RWPE1 (cell line): ENCODE measurements at regions not wholly inside any gene's neighbourhood (a gene's known extent, or its start where the extent isn't known, plus 50 kb on each side); places are given as distances from the start of the nearest gene placed in this dataset.

Experiments
- CTCF ChIA-PET: fragments of 350-600 bp; sonication (Branson Sonifier 250); formaldehyde crosslinking; extraction: SDS; loops from one replicate; lab custom pipeline; 2021; lab: Yijun Ruan, JAX
- POLR2A ChIA-PET: fragments of 400-600 bp; formaldehyde crosslinking; extraction: SDS; loops from one replicate; lab custom pipeline; 2020; ENCODE audit warnings: antibody characterized with exemption; ENCODE audit not compliant: low non-redundant PET; lab: Yijun Ruan, JAX
- DNase-seq: peaks from one replicate; pipeline ENCODE4 v3.0.0; 2012; ENCODE audit warnings: low spot score
- H3K27ac ChIP-seq: fragments of 450-650 bp; 2 replicates; pipeline ENCODE4 v1.5.1; 2017
- TF ChIP-seq, protein P1 (sequence below): fragments of 450-650 bp; conservative IDR thresholded peaks from 2 replicates; pipeline ENCODE4 v1.5.1; 2017; ENCODE audit warnings: low read depth, mild to moderate bottlenecking

DNA sequence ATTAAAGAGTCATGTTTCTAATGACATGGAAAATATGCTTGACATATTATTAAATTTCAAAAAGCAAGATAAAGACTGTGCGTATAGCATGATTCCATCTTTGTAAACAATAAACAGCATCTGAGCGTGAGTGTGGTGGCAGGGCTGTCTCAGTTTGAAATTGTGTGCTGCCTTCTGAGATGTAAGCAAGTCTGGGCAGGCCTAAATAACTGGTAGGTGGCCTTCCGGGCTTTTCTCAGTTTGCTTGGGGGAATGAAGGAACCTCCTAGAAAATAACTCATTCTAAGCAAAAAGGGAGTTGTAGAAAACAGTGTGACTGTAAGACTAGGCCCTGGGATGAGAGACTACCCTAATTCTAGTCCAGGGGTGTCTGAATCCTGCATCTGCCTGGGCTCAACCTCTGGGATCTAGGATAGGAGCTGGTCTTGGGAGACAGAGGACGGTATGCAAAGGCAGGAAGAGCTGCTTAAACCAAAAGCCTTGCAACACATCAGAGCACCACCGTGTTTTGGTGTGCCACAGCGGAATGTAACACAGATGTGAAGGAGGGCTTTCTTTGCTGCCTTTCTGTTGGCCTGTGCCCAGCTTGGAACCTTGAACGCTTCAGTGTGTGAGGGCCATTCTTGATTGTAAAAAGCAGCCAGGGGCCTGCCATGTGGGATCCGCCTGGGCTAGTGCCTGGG is 63.5 kb upstream of the L3MBTL3 start:
- CTCF ChIA-PET = no interaction called here
- H3K27ac ChIP-seq = peak overlapping the region; percentile 42
- POLR2A ChIA-PET = no interaction called here
- DNase-seq = peak; percentile 24
- TF ChIP-seq, protein P1, sequence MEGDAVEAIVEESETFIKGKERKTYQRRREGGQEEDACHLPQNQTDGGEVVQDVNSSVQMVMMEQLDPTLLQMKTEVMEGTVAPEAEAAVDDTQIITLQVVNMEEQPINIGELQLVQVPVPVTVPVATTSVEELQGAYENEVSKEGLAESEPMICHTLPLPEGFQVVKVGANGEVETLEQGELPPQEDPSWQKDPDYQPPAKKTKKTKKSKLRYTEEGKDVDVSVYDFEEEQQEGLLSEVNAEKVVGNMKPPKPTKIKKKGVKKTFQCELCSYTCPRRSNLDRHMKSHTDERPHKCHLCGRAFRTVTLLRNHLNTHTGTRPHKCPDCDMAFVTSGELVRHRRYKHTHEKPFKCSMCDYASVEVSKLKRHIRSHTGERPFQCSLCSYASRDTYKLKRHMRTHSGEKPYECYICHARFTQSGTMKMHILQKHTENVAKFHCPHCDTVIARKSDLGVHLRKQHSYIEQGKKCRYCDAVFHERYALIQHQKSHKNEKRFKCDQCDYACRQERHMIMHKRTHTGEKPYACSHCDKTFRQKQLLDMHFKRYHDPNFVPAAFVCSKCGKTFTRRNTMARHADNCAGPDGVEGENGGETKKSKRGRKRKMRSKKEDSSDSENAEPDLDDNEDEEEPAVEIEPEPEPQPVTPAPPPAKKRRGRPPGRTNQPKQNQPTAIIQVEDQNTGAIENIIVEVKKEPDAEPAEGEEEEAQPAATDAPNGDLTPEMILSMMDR = no peak

DNA sequence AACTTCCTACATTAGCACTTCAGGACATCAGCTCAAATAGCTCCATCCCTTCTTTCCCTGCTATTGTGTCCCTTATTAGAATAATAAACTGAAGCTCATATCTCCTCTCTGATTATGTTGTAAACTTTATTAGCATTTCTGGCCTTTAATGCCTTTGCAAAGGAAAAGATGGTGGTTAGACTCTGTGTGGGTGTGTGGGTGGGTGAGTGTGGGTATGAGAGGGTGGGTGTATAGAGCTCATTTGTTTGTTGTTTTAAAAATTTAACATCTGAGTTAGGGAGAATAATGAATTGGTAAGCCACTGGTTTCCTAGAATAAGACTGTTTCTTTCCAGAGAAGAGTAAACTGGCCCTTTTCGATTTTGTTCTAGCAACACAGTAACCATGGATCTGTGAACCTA is 70.6 kb upstream of the L3MBTL3 start:
- ChIA-PET POLR2A (interaction anchor here (0.6 kb wide), 1 partner anchor 203 kb away, joined by 3 read pairs; no protein-coding TSS in a partner anchor), CTCF (interaction anchor here (0.7 kb wide), 1 partner anchor 291 kb away, joined by 3 read pairs; no protein-coding TSS in a partner anchor)
- H3K27ac ChIP-seq = no peak overlapping the region
- TF ChIP-seq, protein P1 = no peak
- no peak for DNase-seq

DNA sequence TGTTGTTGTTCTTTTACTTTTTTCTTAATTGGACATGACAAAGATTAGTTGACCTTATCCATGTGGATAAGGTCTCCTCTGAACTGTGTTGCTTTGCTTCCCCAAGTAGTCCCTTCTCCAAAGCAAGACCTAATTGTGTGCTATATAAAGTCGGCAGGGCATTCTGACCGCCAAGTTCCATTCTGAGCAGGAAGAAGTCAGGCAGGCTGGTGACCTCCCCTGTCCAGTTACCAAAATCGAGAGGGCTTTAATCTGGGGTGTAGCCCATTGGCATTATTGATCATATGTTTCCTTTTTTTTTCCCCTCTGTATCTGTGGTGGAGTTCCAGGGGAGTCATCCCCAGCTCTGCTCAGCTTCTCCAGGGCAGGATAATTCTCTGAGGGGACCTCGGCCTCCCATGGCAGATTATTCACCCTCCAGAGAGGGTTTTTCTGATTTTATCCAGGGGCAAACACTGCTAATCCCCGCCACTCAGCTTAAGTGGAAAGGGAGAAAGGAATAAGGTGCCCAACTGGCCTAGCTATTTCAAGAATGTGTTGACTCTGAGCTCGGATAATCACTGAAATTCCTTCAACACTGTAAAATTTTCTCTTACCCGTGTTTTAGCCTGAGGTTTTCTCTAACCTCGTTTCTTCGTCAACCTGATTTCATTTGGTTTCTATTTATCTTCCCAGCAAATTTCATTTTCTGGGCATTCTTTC is 71.8 kb upstream of the L3MBTL3 start:
- H3K27ac ChIP-seq = no peak overlapping the region
- POLR2A ChIA-PET = no interaction called here
- CTCF ChIA-PET = no interaction called here
- no peak for DNase-seq
- TF ChIP-seq, protein P1 = no peak

DNA sequence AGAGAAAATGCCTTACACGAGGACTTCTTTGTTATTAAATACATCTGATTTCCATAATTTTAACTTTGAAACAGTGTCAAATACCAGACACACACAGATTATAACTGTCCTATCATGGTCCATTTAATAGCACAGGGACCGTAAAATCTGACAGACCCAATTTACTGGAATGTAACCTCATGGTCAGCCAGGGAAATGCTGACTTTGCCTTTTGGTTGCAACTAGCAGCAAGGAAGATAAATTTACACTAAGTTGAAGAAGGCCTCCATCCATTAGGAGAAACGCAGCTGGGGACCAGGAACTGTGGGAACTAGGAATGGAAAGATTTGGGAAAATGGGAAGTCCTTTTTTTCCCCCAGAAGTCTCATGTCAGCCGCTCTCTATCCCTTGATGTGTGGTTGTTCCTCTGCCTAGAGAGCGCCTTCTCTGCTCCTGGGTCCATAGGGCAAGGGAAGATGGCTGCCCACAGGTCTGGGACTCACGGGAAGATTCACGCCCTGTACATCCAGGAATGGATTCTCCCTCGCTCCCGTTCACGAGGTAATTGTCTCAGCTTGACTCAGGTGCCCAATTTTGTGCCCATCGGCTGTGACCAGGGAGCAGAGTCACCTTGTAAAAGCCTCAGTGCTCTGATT is 74.6 kb upstream of the L3MBTL3 start:
- POLR2A ChIA-PET = no interaction called here
- no peak for DNase-seq
- CTCF ChIA-PET = no interaction called here
- no peak overlapping the region for H3K27ac ChIP-seq
- TF ChIP-seq, protein P1 = no peak

DNA sequence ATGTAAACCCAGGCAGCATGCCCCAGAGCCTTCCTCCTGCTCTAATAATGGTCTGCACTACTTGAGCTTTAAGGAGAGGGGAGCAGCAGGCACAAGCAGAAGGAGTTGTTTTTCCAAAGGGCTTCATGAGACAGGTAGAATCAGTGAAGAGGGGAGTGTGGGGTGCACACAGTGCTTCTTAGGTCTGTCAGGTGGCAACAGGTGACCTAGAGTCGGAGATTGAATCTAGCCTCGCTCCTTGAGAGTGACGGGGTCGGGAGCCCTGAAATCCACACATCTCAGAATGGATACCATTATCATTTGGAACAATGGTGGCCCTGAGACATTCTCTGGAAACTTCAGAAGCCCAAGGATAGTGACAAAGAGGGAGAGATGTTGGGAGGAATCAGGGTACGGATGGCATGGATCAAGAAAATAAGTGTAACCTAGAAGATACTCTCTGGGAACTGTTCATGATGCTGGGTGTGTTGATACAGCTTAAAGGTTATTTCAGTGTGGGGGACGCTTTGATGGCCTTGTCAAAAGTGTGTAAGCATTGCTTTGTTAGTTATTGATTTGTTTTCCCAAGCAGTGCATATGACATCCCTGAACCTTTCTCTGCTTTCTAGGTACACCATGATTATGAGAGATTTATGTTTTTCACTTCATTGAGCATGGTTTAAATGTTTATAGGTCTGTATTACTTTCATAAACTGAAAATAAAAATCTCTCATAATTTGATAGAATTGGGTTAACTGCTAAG is 77.8 kb upstream of the L3MBTL3 start:
- TF ChIP-seq, protein P1 = no peak
- POLR2A ChIA-PET = no interaction called here
- CTCF ChIA-PET = no interaction called here
- no peak overlapping the region for H3K27ac ChIP-seq
- no peak for DNase-seq
